Panc1 (cell line): ENCODE measurements at regions not wholly inside any gene's neighbourhood (a gene's known extent, or its start where the extent isn't known, plus 50 kb on each side); places are given as distances from the start of the nearest gene placed in this dataset.

Experiments
- ATAC-seq: fragments of 200-7000 bp; cut with Tn5 transposase; 2 replicates; pipeline ENCODE4 v1.9.1; 2020; ENCODE audit warnings: mild to moderate bottlenecking, moderate library complexity
- BruUV-seq: library from RNA; stranded (reverse); fragments of 400-500 nt; replicated peaks from 2 replicates; lab custom pipeline; 2021; lab: Mats Ljungman, UMichigan
- CTCF ChIA-PET: fragments of 300-600 bp; sonication (Branson Sonifier 250); formaldehyde crosslinking; loops from one replicate; lab custom pipeline; 2022; ENCODE audit warnings: antibody characterized with exemption; lab: Charles Lee
- POLR2A ChIA-PET: fragments of 300-600 bp; sonication (Branson Sonifier 250); formaldehyde crosslinking; loops from one replicate; lab custom pipeline; 2022; ENCODE audit warnings: antibody characterized with exemption; lab: Charles Lee
- DNase-seq: peaks from one replicate; pipeline ENCODE4 v3.0.0-alpha.2; 2010; ENCODE audit warnings: low read depth, low spot score
- H3K27ac ChIP-seq: 2 replicates; pipeline ENCODE4 v1.5.1; 2011; ENCODE audit warnings: mild to moderate bottlenecking, low read length, inconsistent platforms
- H3K27me3 ChIP-seq: fragments of 200-500 bp; sonication (Bioruptor generic); 2 replicates; pipeline ENCODE4 v1.6.0; 2014; ENCODE audit warnings: low read length, inconsistent platforms; ENCODE audit not compliant: control insufficient read depth, insufficient read depth
- H3K36me3 ChIP-seq: fragments of 200-500 bp; sonication (Bioruptor generic); 2 replicates; pipeline ENCODE4 v1.5.1; 2014; ENCODE audit warnings: inconsistent platforms, mild to moderate bottlenecking, low read length, moderate library complexity; ENCODE audit not compliant: control insufficient read depth, insufficient read depth
- H3K4me1 ChIP-seq: 2 replicates; pipeline ENCODE4 v1.5.1; 2011; ENCODE audit warnings: inconsistent platforms, mild to moderate bottlenecking, low read length, moderate library complexity; ENCODE audit not compliant: control insufficient read depth, insufficient read depth
- H3K4me3 ChIP-seq, 2 experiments: 2 replicates each; pipeline ENCODE4 v1.5.1; 2011 to 2012; ENCODE audit warnings: low read depth in 2 of 2, low read length in 2 of 2, mild to moderate bottlenecking in 2 of 2, inconsistent platforms in 1 of 2, moderate library complexity in 1 of 2
- H3K9me3 ChIP-seq: fragments of 200-500 bp; sonication (Bioruptor generic); 2 replicates; pipeline ENCODE4 v1.5.1; 2014; ENCODE audit warnings: low read depth, mild to moderate bottlenecking, inconsistent platforms, low read length, moderate library complexity; ENCODE audit not compliant: control insufficient read depth, insufficient read depth
- CTCF ChIP-seq: fragments of 450-650 bp; IDR thresholded peaks from 2 replicates; pipeline ENCODE4 v1.5.1; 2017; ENCODE audit warnings: mild to moderate bottlenecking
- POLR2AphosphoS5 ChIP-seq: IDR thresholded peaks from 2 replicates; pipeline ENCODE4 v1.6.1; 2012; ENCODE audit warnings: mild to moderate bottlenecking, low read depth, low read length, moderate library complexity
- SIN3A ChIP-seq: IDR thresholded peaks from 2 replicates; pipeline ENCODE4 v1.6.1; 2012; ENCODE audit warnings: low read depth, mild to moderate bottlenecking, low read length, moderate library complexity, borderline replicate concordance; ENCODE audit not compliant: insufficient read depth
- TCF7L2 ChIP-seq: IDR thresholded peaks from 2 replicates; pipeline ENCODE4 v1.6.1; 2011; ENCODE audit warnings: mild to moderate bottlenecking, low read depth, low read length, inconsistent platforms
- in situ Hi-C: cut with HindIII; loops from 2 replicates; pipeline ENCODE4 v1.10.0; 2016; ENCODE audit warnings: low sequenced_read_pairs, low pct_unique_long_range_greater_than_20kb
- intact Hi-C: fragments of 100-400 bp; cut with micrococcal nuclease; formaldehyde crosslinking; loops from one replicate; pipeline ENCODE4 v1.10.0; 2022; ENCODE audit not compliant: unreplicated experiment
- TF ChIP-seq, protein P1 (sequence below), 2 experiments: IDR thresholded peaks; 2 replicates each; pipeline ENCODE4 v1.6.1; 2011 to 2012; ENCODE audit warnings: low read depth in 2 of 2, control low read depth in 1 of 2, low read length in 1 of 2, mild to moderate bottlenecking in 1 of 2, moderate library complexity in 1 of 2; ENCODE audit not compliant: insufficient read depth in 1 of 2

GRCh38 chr10:33524041-33524440 is 189.6 kb upstream of the NRP1 start:
- H3K27me3 ChIP-seq, result no peaks in the 10 kb centered on the region
- no peak overlapping the region for H3K4me3 ChIP-seq
- ChIA-PET CTCF (no interaction called here), POLR2A (no interaction called here)
- ATAC-seq (no peak), DNase-seq (no peak)
- no peak overlapping the region for H3K27ac ChIP-seq
- H3K9me3 ChIP-seq, result no peaks in the 10 kb centered on the region
- no peaks in the 10 kb centered on the region for H3K36me3 ChIP-seq
- H3K4me1 ChIP-seq, result 0 out of 2 replicates have a peak, but pooled peaks cover 3% of the 10 kb centered on the region
- no peak for TF ChIP-seq SIN3A
- TF ChIP-seq POLR2AphosphoS5, result no peak
- no peak for TF ChIP-seq TCF7L2
- TF ChIP-seq CTCF, result no peak
- BruUV-seq, result no TSS peak
- in situ Hi-C loops, result no loop called here
- intact Hi-C loops, result no loop called here

DNA sequence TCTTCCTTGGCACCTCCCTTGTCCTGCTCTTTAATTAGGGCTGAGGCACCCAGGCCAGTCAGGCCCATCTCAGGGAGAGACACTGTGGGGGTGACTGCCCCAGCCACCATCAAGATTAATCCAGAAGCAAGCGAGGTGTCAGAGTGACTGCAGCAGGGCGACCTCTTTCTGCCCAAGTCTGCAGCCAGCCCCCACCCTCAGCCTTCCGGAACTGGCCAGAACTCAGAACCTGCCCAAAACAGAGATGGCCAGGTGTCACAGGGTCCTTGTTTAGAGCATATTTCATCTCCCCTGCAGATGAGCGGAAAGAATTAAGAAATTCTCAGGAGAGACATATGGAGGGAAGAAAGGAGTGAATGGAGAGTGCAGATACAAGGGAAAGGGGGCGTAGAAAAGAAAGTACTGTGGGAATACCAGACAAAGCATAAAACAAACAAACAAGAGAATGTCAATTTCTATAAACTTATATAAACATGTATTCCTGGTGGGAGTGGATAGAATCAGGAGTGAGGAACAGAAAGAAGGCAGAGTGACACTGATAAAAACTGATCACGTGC is 188.8 kb upstream of the NRP1 start:
- H3K27me3 ChIP-seq, result no peaks in the 10 kb centered on the region
- TF ChIP-seq SIN3A, result no peak
- TF ChIP-seq TCF7L2, result no peak
- no peak for TF ChIP-seq POLR2AphosphoS5
- TF ChIP-seq CTCF, result no peak
- TF ChIP-seq, protein P1, sequence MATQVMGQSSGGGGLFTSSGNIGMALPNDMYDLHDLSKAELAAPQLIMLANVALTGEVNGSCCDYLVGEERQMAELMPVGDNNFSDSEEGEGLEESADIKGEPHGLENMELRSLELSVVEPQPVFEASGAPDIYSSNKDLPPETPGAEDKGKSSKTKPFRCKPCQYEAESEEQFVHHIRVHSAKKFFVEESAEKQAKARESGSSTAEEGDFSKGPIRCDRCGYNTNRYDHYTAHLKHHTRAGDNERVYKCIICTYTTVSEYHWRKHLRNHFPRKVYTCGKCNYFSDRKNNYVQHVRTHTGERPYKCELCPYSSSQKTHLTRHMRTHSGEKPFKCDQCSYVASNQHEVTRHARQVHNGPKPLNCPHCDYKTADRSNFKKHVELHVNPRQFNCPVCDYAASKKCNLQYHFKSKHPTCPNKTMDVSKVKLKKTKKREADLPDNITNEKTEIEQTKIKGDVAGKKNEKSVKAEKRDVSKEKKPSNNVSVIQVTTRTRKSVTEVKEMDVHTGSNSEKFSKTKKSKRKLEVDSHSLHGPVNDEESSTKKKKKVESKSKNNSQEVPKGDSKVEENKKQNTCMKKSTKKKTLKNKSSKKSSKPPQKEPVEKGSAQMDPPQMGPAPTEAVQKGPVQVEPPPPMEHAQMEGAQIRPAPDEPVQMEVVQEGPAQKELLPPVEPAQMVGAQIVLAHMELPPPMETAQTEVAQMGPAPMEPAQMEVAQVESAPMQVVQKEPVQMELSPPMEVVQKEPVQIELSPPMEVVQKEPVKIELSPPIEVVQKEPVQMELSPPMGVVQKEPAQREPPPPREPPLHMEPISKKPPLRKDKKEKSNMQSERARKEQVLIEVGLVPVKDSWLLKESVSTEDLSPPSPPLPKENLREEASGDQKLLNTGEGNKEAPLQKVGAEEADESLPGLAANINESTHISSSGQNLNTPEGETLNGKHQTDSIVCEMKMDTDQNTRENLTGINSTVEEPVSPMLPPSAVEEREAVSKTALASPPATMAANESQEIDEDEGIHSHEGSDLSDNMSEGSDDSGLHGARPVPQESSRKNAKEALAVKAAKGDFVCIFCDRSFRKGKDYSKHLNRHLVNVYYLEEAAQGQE (IDR thresholded peaks at IDR 0.05; ENCODE audit: insufficient read depth in 1 of 2, low read depth in 2 of 2, low read length in 1 of 2), result no peak
- CTCF ChIA-PET, result no interaction called here
- H3K9me3 ChIP-seq, result no peaks in the 10 kb centered on the region
- no peak overlapping the region for H3K4me3 ChIP-seq
- intact Hi-C loops (no loop called here), in situ Hi-C loops (no loop called here)
- H3K36me3 ChIP-seq, result no peaks in the 10 kb centered on the region
- DNase-seq (no peak), ATAC-seq (no peak)
- BruUV-seq, result no TSS peak
- H3K27ac ChIP-seq, result no peak overlapping the region
- POLR2A ChIA-PET, result no interaction called here
- 0 out of 2 replicates have a peak, but pooled peaks cover 3% of the 10 kb centered on the region for H3K4me1 ChIP-seq
